ENCODE measurements at regions not wholly inside any gene's neighbourhood (a gene's known extent, or its start where the extent isn't known, plus 50 kb on each side); places are given as distances from the start of the nearest gene placed in this dataset.

- no peak for DNase-seq (ENCODE audit: low read depth in 2 of 2)
Observed at GRCh38 chr10:9188022-9188810, 1133.7 kb downstream of the GATA3 start.

- no peak for DNase-seq (ENCODE audit: low read depth in 2 of 2)
Observed at GRCh38 chr10:9189448-9189847, 1135.0 kb downstream of the GATA3 start.

GRCh38 chr10:9193120-9193519 is 1138.6 kb downstream of the GATA3 start:
- DNase-seq (ENCODE audit: low read depth in 2 of 2), result no peak

GRCh38 chr10:9195385-9195784 is 1140.9 kb downstream of the GATA3 start:
- no peak for DNase-seq (ENCODE audit: low read depth in 2 of 2)

GRCh38 chr10:9198611-9199010 is 1144.1 kb downstream of the GATA3 start:
- no peak for DNase-seq (ENCODE audit: low read depth in 2 of 2)

- DNase-seq (ENCODE audit: low read depth in 2 of 2), result no peak
Observed at GRCh38 chr10:9205558-9205957, 1151.1 kb downstream of the GATA3 start.

GRCh38 chr10:9209105-9209798 is 1154.8 kb downstream of the GATA3 start:
- peak; percentile 60 to 77 for DNase-seq (ENCODE audit: low read depth in 2 of 2)

GRCh38 chr10:9211228-9211627 is 1156.7 kb downstream of the GATA3 start:
- peak; percentile 1 to 11 for DNase-seq (ENCODE audit: low read depth in 2 of 2)

- DNase-seq (ENCODE audit: low read depth in 2 of 2), result no peak
Observed at GRCh38 chr10:9214618-9215017, 1160.1 kb downstream of the GATA3 start.

- no peak for DNase-seq (ENCODE audit: low read depth in 2 of 2)
Observed at GRCh38 chr10:9215121-9215520, 1160.6 kb downstream of the GATA3 start.

- no peak for DNase-seq (ENCODE audit: low read depth in 2 of 2)
Observed at GRCh38 chr10:9219860-9220259, 1165.4 kb downstream of the GATA3 start.

- DNase-seq (ENCODE audit: low read depth in 2 of 2), result no peak
Observed at GRCh38 chr10:9222917-9223316, 1168.4 kb downstream of the GATA3 start.

- no peak for DNase-seq (ENCODE audit: low read depth in 2 of 2)
Observed at GRCh38 chr10:9227679-9228365, 1173.3 kb downstream of the GATA3 start.

GRCh38 chr10:9228771-9229170 is 1174.3 kb downstream of the GATA3 start:
- no peak for DNase-seq (ENCODE audit: low read depth in 2 of 2)

GRCh38 chr10:9229702-9230244 is 1175.3 kb downstream of the GATA3 start:
- DNase-seq (ENCODE audit: low read depth in 2 of 2), result no peak

GRCh38 chr10:9230625-9231024 is 1176.1 kb downstream of the GATA3 start:
- DNase-seq (ENCODE audit: low read depth in 2 of 2), result no peak

GRCh38 chr10:9234191-9234590 is 1179.7 kb downstream of the GATA3 start:
- DNase-seq (ENCODE audit: low read depth in 2 of 2), result no peak

- DNase-seq (ENCODE audit: low read depth in 2 of 2), result no peak
Observed at GRCh38 chr10:9238041-9238440, 1183.6 kb downstream of the GATA3 start.

- DNase-seq (ENCODE audit: low read depth in 2 of 2), result no peak
Observed at GRCh38 chr10:9239298-9239697, 1184.8 kb downstream of the GATA3 start.

- no peak for DNase-seq (ENCODE audit: low read depth in 2 of 2)
Observed at GRCh38 chr10:9243941-9244411, 1189.5 kb downstream of the GATA3 start.

- DNase-seq (ENCODE audit: low read depth in 2 of 2), result no peak
Observed at GRCh38 chr10:9244864-9245263, 1190.4 kb downstream of the GATA3 start.

- DNase-seq (ENCODE audit: low read depth in 2 of 2), result no peak
Observed at GRCh38 chr10:9253121-9253520, 1198.6 kb downstream of the GATA3 start.
